DOHH2 (cell line): ENCODE measurements at regions not wholly inside any gene's neighbourhood (a gene's known extent, or its start where the extent isn't known, plus 50 kb on each side); places are given as distances from the start of the nearest gene placed in this dataset.

Experiments
- H3F3A ChIP-seq: fragments of 200-600 bp; sonication (generic), shearing (Covaris generic); 2 replicates; pipeline ENCODE4 v1.6.0; 2016; ENCODE audit warnings: antibody characterized with exemption, mild to moderate bottlenecking; ENCODE audit not compliant: control insufficient read depth, insufficient read depth
- H3K27ac ChIP-seq: fragments of 200-600 bp; sonication (generic); 2 replicates; pipeline ENCODE4 v1.5.1; 2014; ENCODE audit warnings: low read depth, mild to moderate bottlenecking, low read length, moderate library complexity
- H3K27me3 ChIP-seq: fragments of 200-600 bp; sonication (generic); 2 replicates; pipeline ENCODE4 v1.6.1; 2014; ENCODE audit warnings: mild to moderate bottlenecking, low read length, mixed read lengths; ENCODE audit not compliant: control insufficient read depth
- H3K36me3 ChIP-seq: fragments of 200-600 bp; sonication (generic); 2 replicates; pipeline ENCODE4 v1.6.1; 2014; ENCODE audit warnings: mild to moderate bottlenecking, low read length, moderate library complexity, mixed read lengths; ENCODE audit not compliant: control insufficient read depth
- H3K4me1 ChIP-seq: fragments of 200-600 bp; sonication (generic); 2 replicates; pipeline ENCODE4 v1.6.1; 2014; ENCODE audit warnings: mild to moderate bottlenecking, low read length, mixed read lengths; ENCODE audit not compliant: control insufficient read depth
- H3K4me2 ChIP-seq: fragments of 200-600 bp; sonication (generic); 2 replicates; pipeline ENCODE4 v1.6.0; 2014; ENCODE audit warnings: mild to moderate bottlenecking, low read length, moderate library complexity
- H3K4me3 ChIP-seq: fragments of 200-600 bp; sonication (generic); 2 replicates; pipeline ENCODE4 v1.5.1; 2014; ENCODE audit warnings: mild to moderate bottlenecking, low read length, mixed read lengths
- H3K79me2 ChIP-seq: fragments of 200-600 bp; sonication (generic); 2 replicates; pipeline ENCODE4 v1.6.1; 2014; ENCODE audit warnings: mild to moderate bottlenecking, low read length, mixed read lengths; ENCODE audit not compliant: control insufficient read depth
- H3K9me2 ChIP-seq: fragments of 200-600 bp; sonication (generic); replicated peaks from 2 replicates; pipeline ENCODE4 v1.6.1; 2014; ENCODE audit warnings: mild to moderate bottlenecking, low read length, mixed read lengths; ENCODE audit not compliant: control insufficient read depth
- H3K9me3 ChIP-seq: fragments of 200-600 bp; sonication (generic); 2 replicates; pipeline ENCODE4 v1.6.1; 2014; ENCODE audit warnings: antibody characterized with exemption, low read length, mixed read lengths; ENCODE audit not compliant: control insufficient read depth, insufficient read depth
- H4K20me1 ChIP-seq: fragments of 200-600 bp; sonication (generic); 2 replicates; pipeline ENCODE4 v1.6.0; 2014; ENCODE audit warnings: low read depth, mild to moderate bottlenecking, antibody characterized with exemption, low read length, moderate library complexity; ENCODE audit not compliant: control insufficient read depth, insufficient read depth
- CTCF ChIP-seq: fragments of 200-600 bp; sonication (generic); IDR thresholded peaks from one replicate; pipeline ENCODE4 v1.5.1; 2014; ENCODE audit warnings: antibody characterized with exemption, mild to moderate bottlenecking, low read depth, low read length; ENCODE audit not compliant: poor library complexity, severe bottlenecking
- EZH2phosphoT487 ChIP-seq: fragments of 200-600 bp; sonication (generic); IDR thresholded peaks from 2 replicates; pipeline ENCODE4 v1.6.1; 2017; ENCODE audit warnings: borderline replicate concordance, mild to moderate bottlenecking, antibody characterized with exemption, low read length, moderate library complexity, mixed read lengths

GRCh38 chr1:208336137-208336518 lies 91.9 kb upstream of the PLXNA2 start:
- Histone ChIP-seq H3F3A (no peaks in the 10 kb centered on the region), H3K4me2 (no peak overlapping the region), H4K20me1 (no peaks in the 10 kb centered on the region), H3K79me2 (no peaks in the 10 kb centered on the region), H3K9me3 (no peaks in the 10 kb centered on the region), H3K4me1 (no peaks in the 10 kb centered on the region), H3K9me2 (no peaks in the 10 kb centered on the region), H3K4me3 (no peak overlapping the region), H3K27ac (no peak overlapping the region), H3K27me3 (no peaks in the 10 kb centered on the region; the same call in 1 of the 2 replicates), H3K36me3 (no peaks in the 10 kb centered on the region)
- TF ChIP-seq CTCF, result no peak
- no peak for TF ChIP-seq EZH2phosphoT487

- TF ChIP-seq EZH2phosphoT487, result no peak
- no peak for TF ChIP-seq CTCF
- no peaks in the 10 kb centered on the region for H3K27me3 ChIP-seq
- no peaks in the 10 kb centered on the region for H3K79me2 ChIP-seq
- H3F3A ChIP-seq, result no peaks in the 10 kb centered on the region
- no peak overlapping the region for H3K4me3 ChIP-seq
- H3K36me3 ChIP-seq, result no peaks in the 10 kb centered on the region
- no peak overlapping the region for H3K27ac ChIP-seq
- no peak overlapping the region for H3K4me2 ChIP-seq
- H4K20me1 ChIP-seq, result no peaks in the 10 kb centered on the region
- H3K4me1 ChIP-seq, result no peaks in the 10 kb centered on the region
- H3K9me2 ChIP-seq, result no peaks in the 10 kb centered on the region
- H3K9me3 ChIP-seq, result no peaks in the 10 kb centered on the region
These were observed 95.7 kb upstream of the PLXNA2 start for GRCh38 chr1:208339911-208340310.

- Histone ChIP-seq H3F3A (no peaks in the 10 kb centered on the region), H3K27ac (no peak overlapping the region), H3K4me3 (no peak overlapping the region), H3K4me2 (no peak overlapping the region), H3K27me3 (no peaks in the 10 kb centered on the region), H3K79me2 (no peaks in the 10 kb centered on the region), H4K20me1 (no peaks in the 10 kb centered on the region), H3K9me3 (no peaks in the 10 kb centered on the region), H3K4me1 (no peaks in the 10 kb centered on the region), H3K9me2 (no peaks in the 10 kb centered on the region), H3K36me3 (no peaks in the 10 kb centered on the region)
- TF ChIP-seq EZH2phosphoT487 (no peak), CTCF (no peak)
These were observed 99.0 kb upstream of the PLXNA2 start for GRCh38 chr1:208343226-208343625.
